Progenitor cell of endocrine pancreas (in vitro differentiated cells): ENCODE measurements at regions not wholly inside any gene's neighbourhood (a gene's known extent, or its start where the extent isn't known, plus 50 kb on each side); places are given as distances from the start of the nearest gene placed in this dataset.
"Not testable (repeated sequence)": the region's sequence is repeated elsewhere in the genome, so short reads cannot be mapped to it uniquely, and the experiment has no call there.

ENCODE experiments used
- DNase-seq: peaks from one replicate; pipeline ENCODE4 v3.0.0; 2021; ENCODE audit warnings: low spot score; ENCODE audit not compliant: unreplicated experiment
- H3K27ac Mint-ChIP-seq: 2 replicates; pipeline ENCODE4 v1.8.0; 2021; ENCODE audit warnings: mild to moderate bottlenecking, moderate library complexity, mixed read lengths
- H3K27me3 Mint-ChIP-seq: 2 replicates; pipeline ENCODE4 v1.8.0; 2021; ENCODE audit warnings: mixed read lengths
- H3K36me3 Mint-ChIP-seq: 2 replicates; pipeline ENCODE4 v1.8.0; 2022; ENCODE audit warnings: mixed read lengths; ENCODE audit not compliant: insufficient read depth
- H3K4me1 Mint-ChIP-seq: 2 replicates; pipeline ENCODE4 v1.8.0; 2021; ENCODE audit warnings: low read depth, mixed read lengths
- H3K4me3 Mint-ChIP-seq: 2 replicates; pipeline ENCODE4 v1.8.0; 2021; ENCODE audit warnings: low read depth, mild to moderate bottlenecking, moderate library complexity, mixed read lengths
- H3K9me3 Mint-ChIP-seq: 2 replicates; pipeline ENCODE4 v1.8.0; 2021; ENCODE audit warnings: low read depth, mixed read lengths
- TF ChIP-seq, protein P1 (sequence below): fragments of 200-600 bp; sonication (generic); IDR thresholded peaks from one replicate; pipeline ENCODE4 v1.5.0; 2021; ENCODE audit warnings: antibody characterized with exemption, mild to moderate bottlenecking; ENCODE audit not compliant: unreplicated experiment

DNA sequence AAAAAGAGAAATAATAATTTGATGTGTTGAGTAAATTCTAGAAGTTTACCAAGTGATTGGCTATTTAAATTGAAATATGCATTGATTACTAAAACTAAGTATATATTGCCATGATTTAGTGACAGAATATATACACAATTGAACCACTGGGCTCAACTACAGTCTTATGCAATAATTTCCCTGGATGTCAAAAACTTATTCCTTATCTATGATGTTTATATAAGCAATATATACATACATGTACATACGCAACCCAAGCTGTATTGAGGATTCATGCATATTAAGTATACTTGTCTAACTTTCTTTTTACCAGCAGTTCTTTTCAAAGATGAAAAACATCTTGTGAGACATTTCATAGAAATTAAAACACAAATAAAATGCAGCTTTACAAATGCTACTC, 165.8 kb downstream of the ZIC4 start:
- no peaks in the 10 kb centered on the region for H3K9me3 Mint-ChIP-seq

DNA sequence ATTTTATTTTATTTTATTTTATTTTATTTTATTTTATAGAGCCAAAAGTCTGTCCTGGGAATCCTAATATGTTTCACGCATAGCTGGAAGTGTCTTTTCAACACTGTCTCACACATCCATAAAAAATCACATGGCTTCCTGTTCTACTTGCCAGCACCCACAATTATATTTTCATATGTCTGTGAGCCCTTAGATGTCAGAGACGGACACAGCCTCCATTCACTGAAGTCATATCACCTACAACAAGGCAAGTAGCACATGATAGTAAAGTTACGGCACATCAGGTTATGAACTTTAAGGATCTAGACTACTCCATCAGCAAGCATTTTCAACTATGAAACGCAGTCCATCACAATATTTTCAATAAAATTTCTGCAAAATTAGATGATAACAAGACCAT, 168.4 kb downstream of the ZIC4 start:
- Mint-ChIP-seq H3K36me3 (no peaks in the 10 kb centered on the region), H3K9me3 (no peaks in the 10 kb centered on the region), H3K27me3 (no peaks in the 10 kb centered on the region), H3K4me3 (no peak overlapping the region), H3K27ac (no peak overlapping the region), H3K4me1 (no peaks in the 10 kb centered on the region)
- no peak for DNase-seq
- TF ChIP-seq, protein P1, sequence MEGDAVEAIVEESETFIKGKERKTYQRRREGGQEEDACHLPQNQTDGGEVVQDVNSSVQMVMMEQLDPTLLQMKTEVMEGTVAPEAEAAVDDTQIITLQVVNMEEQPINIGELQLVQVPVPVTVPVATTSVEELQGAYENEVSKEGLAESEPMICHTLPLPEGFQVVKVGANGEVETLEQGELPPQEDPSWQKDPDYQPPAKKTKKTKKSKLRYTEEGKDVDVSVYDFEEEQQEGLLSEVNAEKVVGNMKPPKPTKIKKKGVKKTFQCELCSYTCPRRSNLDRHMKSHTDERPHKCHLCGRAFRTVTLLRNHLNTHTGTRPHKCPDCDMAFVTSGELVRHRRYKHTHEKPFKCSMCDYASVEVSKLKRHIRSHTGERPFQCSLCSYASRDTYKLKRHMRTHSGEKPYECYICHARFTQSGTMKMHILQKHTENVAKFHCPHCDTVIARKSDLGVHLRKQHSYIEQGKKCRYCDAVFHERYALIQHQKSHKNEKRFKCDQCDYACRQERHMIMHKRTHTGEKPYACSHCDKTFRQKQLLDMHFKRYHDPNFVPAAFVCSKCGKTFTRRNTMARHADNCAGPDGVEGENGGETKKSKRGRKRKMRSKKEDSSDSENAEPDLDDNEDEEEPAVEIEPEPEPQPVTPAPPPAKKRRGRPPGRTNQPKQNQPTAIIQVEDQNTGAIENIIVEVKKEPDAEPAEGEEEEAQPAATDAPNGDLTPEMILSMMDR = no peak

More for the DNA sequence above, 165.8 kb downstream of the ZIC4 start:
- TF ChIP-seq, protein P1 = no peak
- H3K27me3 Mint-ChIP-seq = no peaks in the 10 kb centered on the region
- H3K4me1 Mint-ChIP-seq = no peaks in the 10 kb centered on the region
- no peak overlapping the region for H3K27ac Mint-ChIP-seq
- no peaks in the 10 kb centered on the region for H3K36me3 Mint-ChIP-seq
- DNase-seq = no peak
- H3K4me3 Mint-ChIP-seq = no peak overlapping the region

DNA sequence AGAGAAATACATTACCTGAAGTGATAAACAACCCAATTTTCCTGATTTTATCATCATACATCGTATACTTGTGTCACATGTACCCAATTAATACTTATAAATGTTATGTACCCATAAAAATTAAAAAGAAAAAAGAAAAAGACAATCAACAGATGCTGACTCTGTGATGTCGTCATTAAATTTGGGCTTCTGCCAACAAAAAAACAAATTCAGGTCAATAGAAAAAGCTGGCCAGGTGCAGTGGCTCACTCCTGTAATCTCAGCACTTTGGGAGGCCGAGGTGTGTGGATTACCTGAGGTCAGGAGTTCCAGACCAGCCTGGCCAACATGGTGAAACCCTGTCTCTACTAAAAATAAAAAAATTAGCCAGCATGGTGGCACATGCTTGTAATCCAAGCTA, 174.4 kb downstream of the ZIC4 start:
- H3K27me3 Mint-ChIP-seq, H3K4me3 Mint-ChIP-seq, H3K36me3 Mint-ChIP-seq, H3K4me1 Mint-ChIP-seq, DNase-seq, H3K27ac Mint-ChIP-seq, H3K9me3 Mint-ChIP-seq: not testable (repeated sequence)

DNA sequence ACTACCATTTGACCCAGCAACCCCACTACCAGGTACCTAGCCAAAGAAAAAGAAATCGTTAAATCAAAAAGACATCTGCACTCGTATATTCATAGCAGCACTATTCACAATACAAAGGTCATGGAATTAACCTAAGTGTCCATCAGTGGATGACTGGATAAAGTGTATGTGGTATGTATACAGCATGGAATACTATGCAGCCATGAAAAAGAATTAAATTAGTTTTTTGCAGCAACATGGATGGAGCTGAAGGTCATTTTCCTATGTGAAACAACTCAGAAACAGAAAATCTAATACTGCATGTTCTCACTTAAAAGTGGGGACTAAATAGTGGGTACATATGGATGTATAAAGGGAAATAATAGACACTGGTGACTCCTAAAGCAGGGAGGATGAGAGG, 175.2 kb downstream of the ZIC4 start:
- Mint-ChIP-seq H3K36me3 (no peaks in the 10 kb centered on the region), H3K4me1 (no peaks in the 10 kb centered on the region), H3K4me3 (no peak overlapping the region), H3K27me3 (no peaks in the 10 kb centered on the region), H3K9me3 (peaks cover 4% of the 10 kb centered on the region), H3K27ac (no peak overlapping the region)
- TF ChIP-seq, protein P1 = no peak
- DNase-seq = no peak

DNA sequence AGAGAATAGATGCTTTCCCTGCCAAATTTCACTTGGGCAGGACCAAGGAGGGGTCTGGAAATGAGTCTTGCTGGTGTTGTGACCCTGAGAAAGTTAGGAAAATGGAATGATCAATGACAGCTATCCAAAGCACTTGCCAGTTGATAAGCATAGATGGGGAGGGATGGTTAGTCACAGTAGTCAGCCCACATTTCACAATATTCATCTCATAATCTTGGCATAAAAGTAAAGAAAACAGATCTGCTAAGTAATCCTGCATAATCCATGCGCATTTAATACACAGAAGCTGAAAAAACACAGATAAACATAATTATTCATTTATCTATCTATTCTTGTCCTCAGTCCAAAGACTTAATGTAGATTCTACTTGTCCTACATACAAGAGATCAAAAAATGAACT, 184.1 kb downstream of the ZIC4 start:
- H3K9me3 Mint-ChIP-seq = no peaks in the 10 kb centered on the region
- TF ChIP-seq, protein P1 = no peak
- H3K4me3 Mint-ChIP-seq = no peak overlapping the region
- H3K27me3 Mint-ChIP-seq = no peaks in the 10 kb centered on the region
- H3K36me3 Mint-ChIP-seq = no peaks in the 10 kb centered on the region
- no peak overlapping the region for H3K27ac Mint-ChIP-seq
- DNase-seq = no peak
- H3K4me1 Mint-ChIP-seq = no peaks in the 10 kb centered on the region

DNA sequence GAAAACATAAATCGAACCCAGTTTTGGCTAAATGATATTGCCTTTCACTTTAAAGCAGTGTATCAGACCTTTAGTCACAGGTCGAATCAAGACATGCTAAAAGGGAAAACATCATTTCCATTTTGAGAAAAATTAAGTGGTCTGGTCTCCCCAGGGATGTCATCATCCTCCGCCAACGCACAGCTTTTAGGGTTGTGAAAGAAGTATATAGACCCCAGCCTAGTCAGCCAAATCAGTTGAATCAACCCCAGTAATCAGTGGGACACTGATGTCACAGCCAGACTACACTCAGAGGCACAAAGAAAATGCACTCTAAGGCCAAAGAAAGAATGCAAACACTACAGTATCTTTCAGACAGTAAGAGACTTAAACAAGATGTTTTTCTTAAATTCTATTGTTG, 187.4 kb downstream of the ZIC4 start:
- no peak overlapping the region for H3K4me3 Mint-ChIP-seq
- no peaks in the 10 kb centered on the region for H3K9me3 Mint-ChIP-seq
- no peaks in the 10 kb centered on the region for H3K36me3 Mint-ChIP-seq
- no peaks in the 10 kb centered on the region for H3K4me1 Mint-ChIP-seq
- TF ChIP-seq, protein P1 = no peak
- no peaks in the 10 kb centered on the region for H3K27me3 Mint-ChIP-seq
- DNase-seq = no peak
- no peak overlapping the region for H3K27ac Mint-ChIP-seq
